NB4 (cell line): ENCODE measurements at regions not wholly inside any gene's neighbourhood (a gene's known extent, or its start where the extent isn't known, plus 50 kb on each side); places are given as distances from the start of the nearest gene placed in this dataset.

Source experiments
- CTCF ChIP-seq: IDR thresholded peaks from one replicate; pipeline ENCODE4 v1.5.1; 2012; ENCODE audit warnings: low read depth, low read length
- POLR2A ChIP-seq: IDR thresholded peaks from 2 replicates; pipeline ENCODE4 v1.6.1; 2011; ENCODE audit warnings: mild to moderate bottlenecking; ENCODE audit not compliant: insufficient read length; ENCODE audit errors: extremely low read depth

DNA sequence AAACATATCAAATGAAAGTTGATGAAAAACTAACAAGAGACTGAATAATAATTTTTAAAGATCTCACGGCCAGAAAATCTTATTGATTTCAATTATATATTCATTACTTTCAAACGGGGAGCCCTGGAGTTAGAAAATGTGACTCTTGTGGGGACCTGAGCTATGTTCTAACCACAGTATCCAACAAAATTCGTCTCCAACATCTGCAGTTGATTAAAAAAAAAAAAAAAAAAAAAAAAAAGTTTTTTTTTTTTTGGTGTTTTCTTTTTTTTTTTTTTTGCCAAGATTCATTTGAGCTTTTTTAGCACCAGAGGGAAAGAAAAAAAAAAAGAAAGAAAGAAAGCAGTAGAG is 144.3 kb upstream of the PIK3R1 start:
- TF ChIP-seq CTCF: no peak
- no peak for TF ChIP-seq POLR2A
